PFSK-1 (cell line): ENCODE measurements at regions not wholly inside any gene's neighbourhood (a gene's known extent, or its start where the extent isn't known, plus 50 kb on each side); places are given as distances from the start of the nearest gene placed in this dataset.

Experiments
- POLR2AphosphoS5 ChIP-seq: IDR thresholded peaks from 2 replicates; pipeline ENCODE4 v1.6.1; 2012; ENCODE audit warnings: low read depth, mild to moderate bottlenecking, control low read depth, low read length, moderate library complexity
- TAF1 ChIP-seq: IDR thresholded peaks from 2 replicates; pipeline ENCODE4 v1.6.1; 2012; ENCODE audit warnings: low read length, control low read depth, borderline replicate concordance; ENCODE audit not compliant: insufficient read depth

DNA sequence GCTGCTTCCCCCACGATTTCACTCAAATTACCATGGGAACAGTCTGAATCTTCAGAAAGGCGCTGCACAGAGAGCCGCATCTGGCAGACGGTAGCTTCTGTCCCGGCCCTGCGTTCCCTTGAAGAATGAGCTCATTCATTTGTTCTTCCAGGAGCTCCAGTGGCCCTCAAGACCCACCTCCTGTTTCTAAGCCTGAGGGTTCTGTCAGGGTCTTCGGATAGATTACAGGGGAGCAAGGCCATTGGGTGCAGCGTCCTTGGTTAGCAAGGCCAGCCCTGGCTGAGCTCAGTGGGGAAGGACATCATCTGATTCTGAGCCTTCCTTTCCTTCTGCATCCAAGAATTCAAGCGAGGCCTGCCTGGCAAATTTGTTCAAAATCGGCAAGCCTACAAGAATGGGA lies 111.9 kb downstream of the PDCL3 start:
- TF ChIP-seq POLR2AphosphoS5 (no peak), TAF1 (no peak)
